ENCODE measurements at regions not wholly inside any gene's neighbourhood (a gene's known extent, or its start where the extent isn't known, plus 50 kb on each side); places are given as distances from the start of the nearest gene placed in this dataset.

GRCh38 chr6:115610696-115611095 lies 450.0 kb downstream of the FRK start:
- TF ChIP-seq CTCF (IDR thresholded peaks at IDR 0.05; ENCODE audit: low read length) (no peak), EZH2 (optimal IDR thresholded peaks at IDR 0.05; ENCODE audit: low read depth, low read length) (no peak)
